ENCODE measurements at regions not wholly inside any gene's neighbourhood (a gene's known extent, or its start where the extent isn't known, plus 50 kb on each side); places are given as distances from the start of the nearest gene placed in this dataset.

- H3K36me3 ChIP-seq (ENCODE audit: control insufficient read depth, insufficient read depth, low read length) = no peaks in the 10 kb centered on the region
- H3K27ac ChIP-seq = no peak overlapping the region
- no peaks in the 10 kb centered on the region for H3K4me1 ChIP-seq
- H2AFZ ChIP-seq = no peak overlapping the region
- no peak for TF ChIP-seq CTCF (IDR thresholded peaks at IDR 0.05)
- H3K4me3 ChIP-seq (ENCODE audit: low read depth, low read length) = no peak overlapping the region
- H3K4me2 ChIP-seq (ENCODE audit: low read length) = no peak overlapping the region
- no peak overlapping the region for H3K9ac ChIP-seq
- H3K27me3 ChIP-seq (ENCODE audit: control insufficient read depth, insufficient read depth, low read length) = no peaks in the 10 kb centered on the region
- H3K79me2 ChIP-seq = no peaks in the 10 kb centered on the region
- H3K9me3 ChIP-seq (ENCODE audit: control insufficient read depth, low read length) = no peaks in the 10 kb centered on the region
Observed at GRCh38 chr20:22387452-22387851, 196.9 kb downstream of the FOXA2 start.

GRCh38 chr20:22386306-22386623 is 198.1 kb downstream of the FOXA2 start:
- Histone ChIP-seq H3K27ac (no peak overlapping the region), H3K79me2 (no peaks in the 10 kb centered on the region), H3K4me1 (no peaks in the 10 kb centered on the region), H3K9me3 (ENCODE audit: control insufficient read depth, low read length) (no peaks in the 10 kb centered on the region), H3K4me3 (ENCODE audit: low read depth, low read length) (no peak overlapping the region), H3K4me2 (ENCODE audit: low read length) (no peak overlapping the region), H2AFZ (no peak overlapping the region), H3K9ac (no peak overlapping the region), H3K36me3 (ENCODE audit: control insufficient read depth, insufficient read depth, low read length) (no peaks in the 10 kb centered on the region), H3K27me3 (ENCODE audit: control insufficient read depth, insufficient read depth, low read length) (no peaks in the 10 kb centered on the region)
- no peak for TF ChIP-seq CTCF (IDR thresholded peaks at IDR 0.05)

- no peak overlapping the region for H2AFZ ChIP-seq
- H3K27me3 ChIP-seq (ENCODE audit: control insufficient read depth, insufficient read depth, low read length) = no peaks in the 10 kb centered on the region
- H3K9ac ChIP-seq = no peak overlapping the region
- H3K4me1 ChIP-seq = no peaks in the 10 kb centered on the region
- no peaks in the 10 kb centered on the region for H3K9me3 ChIP-seq (ENCODE audit: control insufficient read depth, low read length)
- no peak overlapping the region for H3K4me2 ChIP-seq (ENCODE audit: low read length)
- H3K27ac ChIP-seq = no peak overlapping the region
- TF ChIP-seq CTCF (IDR thresholded peaks at IDR 0.05) = no peak
- H3K36me3 ChIP-seq (ENCODE audit: control insufficient read depth, insufficient read depth, low read length) = no peaks in the 10 kb centered on the region
- no peaks in the 10 kb centered on the region for H3K79me2 ChIP-seq
- H3K4me3 ChIP-seq (ENCODE audit: low read depth, low read length) = no peak overlapping the region
Observed at GRCh38 chr20:22385602-22386305, 198.6 kb downstream of the FOXA2 start.

- Histone ChIP-seq H3K9me3 (ENCODE audit: control insufficient read depth, low read length) (no peaks in the 10 kb centered on the region), H3K9ac (no peak overlapping the region), H2AFZ (no peak overlapping the region), H3K4me1 (no peaks in the 10 kb centered on the region), H3K4me3 (ENCODE audit: low read depth, low read length) (no peak overlapping the region), H3K27me3 (ENCODE audit: control insufficient read depth, insufficient read depth, low read length) (no peaks in the 10 kb centered on the region), H3K27ac (no peak overlapping the region), H3K36me3 (ENCODE audit: control insufficient read depth, insufficient read depth, low read length) (no peaks in the 10 kb centered on the region), H3K4me2 (ENCODE audit: low read length) (no peak overlapping the region), H3K79me2 (no peaks in the 10 kb centered on the region)
- TF ChIP-seq CTCF (IDR thresholded peaks at IDR 0.05) = no peak
Observed at GRCh38 chr20:22384978-22385377, 199.4 kb downstream of the FOXA2 start.

- Histone ChIP-seq H3K9ac (no peak overlapping the region), H3K27me3 (ENCODE audit: control insufficient read depth, insufficient read depth, low read length) (no peaks in the 10 kb centered on the region), H3K4me2 (ENCODE audit: low read length) (no peak overlapping the region), H3K4me1 (no peaks in the 10 kb centered on the region), H3K4me3 (ENCODE audit: low read depth, low read length) (no peak overlapping the region), H3K36me3 (ENCODE audit: control insufficient read depth, insufficient read depth, low read length) (no peaks in the 10 kb centered on the region), H3K9me3 (ENCODE audit: control insufficient read depth, low read length) (no peaks in the 10 kb centered on the region), H3K27ac (no peak overlapping the region), H2AFZ (no peak overlapping the region), H3K79me2 (no peaks in the 10 kb centered on the region)
- TF ChIP-seq CTCF (IDR thresholded peaks at IDR 0.05) = no peak
Observed at GRCh38 chr20:22383156-22383555, 201.2 kb downstream of the FOXA2 start.

Measured in parathyroid adenoma (tissue), 2 donors.